ENCODE measurements at regions not wholly inside any gene's neighbourhood (a gene's known extent, or its start where the extent isn't known, plus 50 kb on each side); places are given as distances from the start of the nearest gene placed in this dataset.

- TF ChIP-seq DEAF1 (CRISPR knock-in tag; IDR thresholded peaks at IDR 0.05) (no peak), GTF2F1 (IDR thresholded peaks at IDR 0.05; ENCODE audit: low read depth, low read length) (no peak), VEZF1 (CRISPR knock-in tag; IDR thresholded peaks at IDR 0.05) (no peak), EP400 (IDR thresholded peaks at IDR 0.05) (no peak)
Observed at GRCh38 chr9:27784847-27785713, 211.8 kb upstream of the C9orf72 start (continued).

- ATAC-seq (no peak), DNase-seq (ENCODE audit: extremely low read depth in 1 of 4, low spot score in 3 of 4) (no peak)
- TF ChIP-seq ZNF609 (CRISPR knock-in tag; IDR thresholded peaks at IDR 0.05; ENCODE audit: borderline replicate concordance), result no peak
- no peak for TF ChIP-seq CGGBP1 (CRISPR knock-in tag; IDR thresholded peaks at IDR 0.05)
- TF ChIP-seq HNRNPK (IDR thresholded peaks at IDR 0.05; ENCODE audit: low read depth, low read length, poor library complexity, severe bottlenecking), result no peak
- no peak for TF ChIP-seq TEAD2 (tag; IDR thresholded peaks at IDR 0.05)
- TF ChIP-seq EP400 (IDR thresholded peaks at IDR 0.05), result no peak
- TF ChIP-seq GABPB2 (CRISPR knock-in tag; conservative IDR thresholded peaks at IDR 0.05), result no peak
- no peak for TF ChIP-seq TARDBP (IDR thresholded peaks at IDR 0.05)
- TF ChIP-seq SP2 (IDR thresholded peaks at IDR 0.05; ENCODE audit: extremely low read depth, low read depth, low read length, poor library complexity, severe bottlenecking), result no peak
Observed at GRCh38 chr9:27785714-27786100, 212.4 kb upstream of the C9orf72 start.

More at GRCh38 chr9:27785714-27786100, 212.4 kb upstream of the C9orf72 start:
- intact Hi-C loops (cut with micrococcal nuclease) (no loop called here), in situ Hi-C loops (cut with MboI) (no loop called here)
- Histone ChIP-seq H3K9ac (ENCODE audit: insufficient read depth in 1 of 2, low read depth in 2 of 2, low read length in 2 of 2) (no peak overlapping the region), H3K9me1 (ENCODE audit: control insufficient read depth, insufficient read depth, low read length) (no peaks in the 10 kb centered on the region), H3K4me3 (no peak overlapping the region), H3K27ac (ENCODE audit: extremely low read depth, low read depth, low read length) (no peak overlapping the region), H3K36me3 (ENCODE audit: control insufficient read depth, insufficient read depth, low read length) (no peaks in the 10 kb centered on the region), H3K79me2 (ENCODE audit: control insufficient read depth, insufficient read depth, low read length) (no peaks in the 10 kb centered on the region), H3K4me1 (replicated peaks in 1 of 2; ENCODE audit: control insufficient read depth in 2 of 2, insufficient read depth in 2 of 2, low read length in 2 of 2) (no peaks in the 10 kb centered on the region), H2AFZ (ENCODE audit: low read depth, low read length) (no peak overlapping the region), H3K4me2 (ENCODE audit: insufficient read depth, low read length) (no peak overlapping the region), H3K9me3 (replicated peaks; ENCODE audit: control insufficient read depth, insufficient read depth, low read depth, low read length) (no peaks in the 10 kb centered on the region), H3K27me3 (ENCODE audit: control insufficient read depth in 2 of 2, insufficient read depth in 2 of 2, low read length in 2 of 2) (no peaks in the 10 kb centered on the region), H4K20me1 (replicated peaks; ENCODE audit: control insufficient read depth, insufficient read depth, low read length) (no peaks in the 10 kb centered on the region)
- ChIA-PET POLR2A (no interaction called here), CTCF (ENCODE audit: low intra/inter-chr PET ratio) (no interaction called here)
- no TSS peak for BruUV-seq (replicated peaks)
- no peak for FAIRE-seq

Data from K562 (cell line).